ENCODE measurements at regions not wholly inside any gene's neighbourhood (a gene's known extent, or its start where the extent isn't known, plus 50 kb on each side); places are given as distances from the start of the nearest gene placed in this dataset.

DNA sequence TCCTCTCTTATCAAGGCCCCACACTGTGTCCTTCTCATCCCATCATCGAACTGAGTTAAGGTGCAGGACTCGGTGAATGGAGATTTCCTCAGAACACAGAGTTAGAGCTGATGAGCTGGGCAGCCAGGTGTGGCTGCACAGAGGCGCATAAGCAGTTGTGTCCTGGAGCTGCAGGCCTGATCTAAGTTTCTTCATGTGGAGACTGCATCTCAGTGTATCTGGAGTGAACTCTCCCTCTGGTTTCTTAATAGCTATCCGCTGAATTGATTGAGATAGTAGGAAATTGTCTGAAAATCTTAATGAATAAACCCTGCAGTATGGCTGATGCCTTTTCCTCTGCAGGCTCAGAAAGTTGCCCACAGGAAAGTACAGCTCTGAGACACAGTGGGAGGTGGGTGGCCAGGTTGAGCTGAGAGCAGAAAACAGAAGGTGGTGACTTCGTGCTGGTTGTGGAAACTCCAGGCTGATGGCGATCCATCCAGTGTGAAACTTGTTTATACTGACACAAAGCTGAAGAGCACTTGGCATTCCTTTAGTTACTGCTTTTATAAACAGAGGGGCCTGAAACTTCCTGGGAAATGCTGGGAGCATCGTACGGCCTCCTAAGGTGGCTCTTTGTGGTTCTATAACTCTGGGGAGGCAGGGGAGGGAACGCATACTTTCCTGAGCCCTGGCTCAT is 67.4 kb upstream of the F3 start:
- H3K4me1 ChIP-seq (ENCODE audit: control insufficient read depth, insufficient read depth, low read length, poor library complexity, severe bottlenecking) = no peaks in the 10 kb centered on the region
- no peak for DNase-seq
- no peaks in the 10 kb centered on the region for H3K36me3 ChIP-seq (ENCODE audit: control insufficient read depth, insufficient read depth, low read length)
- Mint-ChIP-seq H3K36me3 (no peaks in the 10 kb centered on the region), H3K27me3 (no peaks in the 10 kb centered on the region), H3K9me3 (peaks cover 0 to 5% (median 0%) of the 10 kb centered on the region in 7 donors), H3K4me3 (no peak overlapping the region), H3K27ac (no peak overlapping the region), H3K4me1 (no peaks in the 10 kb centered on the region)
- no peak overlapping the region for H3K27ac ChIP-seq (ENCODE audit: insufficient read depth, low read length, poor library complexity, severe bottlenecking)
- H3K4me3 ChIP-seq (ENCODE audit: low read depth, low read length) = no peak overlapping the region
- no peaks in the 10 kb centered on the region for H3K9me3 ChIP-seq (ENCODE audit: control insufficient read depth in 2 of 2, low read length in 2 of 2)
- H3K27me3 ChIP-seq (ENCODE audit: control insufficient read depth, insufficient read depth, low read length) = no peaks in the 10 kb centered on the region
- no peak for ATAC-seq (ENCODE audit: low read depth in 2 of 2)

GRCh38 chr1:94608142-94608851 is 66.7 kb upstream of the F3 start:
- H3K4me1 ChIP-seq (ENCODE audit: control insufficient read depth, insufficient read depth, low read length, poor library complexity, severe bottlenecking) = no peaks in the 10 kb centered on the region
- H3K4me3 Mint-ChIP-seq = no peak overlapping the region
- H3K9me3 ChIP-seq (ENCODE audit: control insufficient read depth in 2 of 2, low read length in 2 of 2) = no peaks in the 10 kb centered on the region
- H3K36me3 ChIP-seq (ENCODE audit: control insufficient read depth, insufficient read depth, low read length) = no peaks in the 10 kb centered on the region
- no peaks in the 10 kb centered on the region for H3K27me3 Mint-ChIP-seq
- H3K27ac ChIP-seq (ENCODE audit: insufficient read depth, low read length, poor library complexity, severe bottlenecking) = no peak overlapping the region
- H3K4me3 ChIP-seq (ENCODE audit: low read depth, low read length) = no peak overlapping the region
- no peak for DNase-seq
- peaks cover 0 to 5% (median 0%) of the 10 kb centered on the region in 7 donors for H3K9me3 Mint-ChIP-seq
- no peaks in the 10 kb centered on the region for H3K27me3 ChIP-seq (ENCODE audit: control insufficient read depth, insufficient read depth, low read length)
- no peak overlapping the region for H3K27ac Mint-ChIP-seq
- H3K36me3 Mint-ChIP-seq = no peaks in the 10 kb centered on the region
- no peaks in the 10 kb centered on the region for H3K4me1 Mint-ChIP-seq
- no peak for ATAC-seq (ENCODE audit: low read depth in 2 of 2)

- no peak for DNase-seq
- peaks cover 0 to 3% (median 0%) of the 10 kb centered on the region in 7 donors for H3K9me3 Mint-ChIP-seq
- no peak overlapping the region for H3K4me3 Mint-ChIP-seq
- H3K27me3 Mint-ChIP-seq = no peaks in the 10 kb centered on the region
- H3K4me1 ChIP-seq (ENCODE audit: control insufficient read depth, insufficient read depth, low read length, poor library complexity, severe bottlenecking) = no peaks in the 10 kb centered on the region
- H3K4me1 Mint-ChIP-seq = peaks cover 0 to under 1% (median 0%) of the 10 kb centered on the region in 4 donors
- no peaks in the 10 kb centered on the region for H3K9me3 ChIP-seq (ENCODE audit: control insufficient read depth in 2 of 2, low read length in 2 of 2)
- H3K27ac Mint-ChIP-seq = no peak overlapping the region
- H3K4me3 ChIP-seq (ENCODE audit: low read depth, low read length) = no peak overlapping the region
- no peaks in the 10 kb centered on the region for H3K36me3 Mint-ChIP-seq
- no peak overlapping the region for H3K27ac ChIP-seq (ENCODE audit: insufficient read depth, low read length, poor library complexity, severe bottlenecking)
- no peak for ATAC-seq (ENCODE audit: low read depth in 2 of 2)
- no peaks in the 10 kb centered on the region for H3K36me3 ChIP-seq (ENCODE audit: control insufficient read depth, insufficient read depth, low read length)
- no peaks in the 10 kb centered on the region for H3K27me3 ChIP-seq (ENCODE audit: control insufficient read depth, insufficient read depth, low read length)
These were observed 65.8 kb upstream of the F3 start for GRCh38 chr1:94607398-94607797.

GRCh38 chr1:94606471-94606870 is 64.9 kb upstream of the F3 start:
- Histone ChIP-seq H3K9me3 (ENCODE audit: control insufficient read depth in 2 of 2, low read length in 2 of 2) (no peaks in the 10 kb centered on the region), H3K4me1 (ENCODE audit: control insufficient read depth, insufficient read depth, low read length, poor library complexity, severe bottlenecking) (no peaks in the 10 kb centered on the region), H3K27ac (ENCODE audit: insufficient read depth, low read length, poor library complexity, severe bottlenecking) (no peak overlapping the region), H3K36me3 (ENCODE audit: control insufficient read depth, insufficient read depth, low read length) (no peaks in the 10 kb centered on the region), H3K4me3 (ENCODE audit: low read depth, low read length) (no peak overlapping the region), H3K27me3 (ENCODE audit: control insufficient read depth, insufficient read depth, low read length) (no peaks in the 10 kb centered on the region)
- H3K36me3 Mint-ChIP-seq = no peaks in the 10 kb centered on the region
- H3K4me1 Mint-ChIP-seq = peaks cover 0 to 3% (median 0%) of the 10 kb centered on the region in 4 donors
- DNase-seq (no peak), ATAC-seq (ENCODE audit: low read depth in 2 of 2) (no peak)
- H3K9me3 Mint-ChIP-seq = peaks cover 0 to 3% (median 0%) of the 10 kb centered on the region in 7 donors
- H3K27me3 Mint-ChIP-seq = no peaks in the 10 kb centered on the region
- no peak overlapping the region for H3K4me3 Mint-ChIP-seq
- H3K27ac Mint-ChIP-seq = no peak overlapping the region

DNA sequence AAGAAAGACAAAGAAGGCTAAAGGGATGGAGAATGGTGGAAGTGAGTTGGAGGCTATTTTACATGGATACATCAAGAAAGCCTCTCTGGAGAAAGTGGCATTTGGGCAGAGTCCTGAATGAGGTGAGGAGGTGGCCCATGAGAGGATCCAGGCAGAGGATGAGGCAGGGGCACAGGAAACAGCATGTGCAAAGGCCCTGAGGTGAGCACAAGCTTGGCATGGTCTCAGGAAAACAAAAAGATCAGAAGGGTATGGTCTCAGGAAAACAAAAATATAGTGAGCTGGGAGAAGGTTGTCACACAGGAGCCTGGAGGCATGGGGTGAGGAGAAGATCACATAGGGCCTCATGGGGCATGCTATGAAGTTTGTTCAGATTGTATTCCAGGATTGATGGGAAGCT is 62.1 kb upstream of the F3 start:
- peaks cover 0 to 3% (median 0%) of the 10 kb centered on the region in 7 donors for H3K9me3 Mint-ChIP-seq
- no peak overlapping the region for H3K4me3 Mint-ChIP-seq
- ATAC-seq (ENCODE audit: low read depth in 2 of 2) = no peak
- Histone ChIP-seq H3K36me3 (ENCODE audit: control insufficient read depth, insufficient read depth, low read length) (no peaks in the 10 kb centered on the region), H3K27me3 (ENCODE audit: control insufficient read depth, insufficient read depth, low read length) (no peaks in the 10 kb centered on the region), H3K4me3 (ENCODE audit: low read depth, low read length) (no peak overlapping the region), H3K4me1 (ENCODE audit: control insufficient read depth, insufficient read depth, low read length, poor library complexity, severe bottlenecking) (no peaks in the 10 kb centered on the region), H3K27ac (ENCODE audit: insufficient read depth, low read length, poor library complexity, severe bottlenecking) (no peak overlapping the region), H3K9me3 (ENCODE audit: control insufficient read depth in 2 of 2, low read length in 2 of 2) (no peaks in the 10 kb centered on the region)
- H3K27me3 Mint-ChIP-seq = no peaks in the 10 kb centered on the region
- no peaks in the 10 kb centered on the region for H3K36me3 Mint-ChIP-seq
- H3K4me1 Mint-ChIP-seq = peaks cover 0 to 3% (median 0%) of the 10 kb centered on the region in 4 donors
- H3K27ac Mint-ChIP-seq = no peak overlapping the region
- DNase-seq = no peak

GRCh38 chr1:94602802-94603625 is 61.5 kb upstream of the F3 start:
- H3K27ac Mint-ChIP-seq = no peak overlapping the region
- H3K36me3 Mint-ChIP-seq = no peaks in the 10 kb centered on the region
- no peak overlapping the region for H3K4me3 Mint-ChIP-seq
- no peaks in the 10 kb centered on the region for H3K27me3 Mint-ChIP-seq
- Histone ChIP-seq H3K4me3 (ENCODE audit: low read depth, low read length) (no peak overlapping the region), H3K27ac (ENCODE audit: insufficient read depth, low read length, poor library complexity, severe bottlenecking) (no peak overlapping the region), H3K36me3 (ENCODE audit: control insufficient read depth, insufficient read depth, low read length) (no peaks in the 10 kb centered on the region), H3K9me3 (ENCODE audit: control insufficient read depth in 2 of 2, low read length in 2 of 2) (no peaks in the 10 kb centered on the region), H3K27me3 (ENCODE audit: control insufficient read depth, insufficient read depth, low read length) (no peaks in the 10 kb centered on the region), H3K4me1 (ENCODE audit: control insufficient read depth, insufficient read depth, low read length, poor library complexity, severe bottlenecking) (no peaks in the 10 kb centered on the region)
- DNase-seq = no peak
- H3K4me1 Mint-ChIP-seq = peaks cover 0 to 3% (median 0%) of the 10 kb centered on the region in 4 donors
- ATAC-seq (ENCODE audit: low read depth in 2 of 2) = no peak
- H3K9me3 Mint-ChIP-seq = peaks cover 0 to 3% (median 0%) of the 10 kb centered on the region in 7 donors

- Histone ChIP-seq H3K27me3 (ENCODE audit: control insufficient read depth, insufficient read depth, low read length) (no peaks in the 10 kb centered on the region), H3K4me3 (ENCODE audit: low read depth, low read length) (no peak overlapping the region), H3K9me3 (ENCODE audit: control insufficient read depth in 2 of 2, low read length in 2 of 2) (no peaks in the 10 kb centered on the region), H3K36me3 (ENCODE audit: control insufficient read depth, insufficient read depth, low read length) (no peaks in the 10 kb centered on the region), H3K4me1 (ENCODE audit: control insufficient read depth, insufficient read depth, low read length, poor library complexity, severe bottlenecking) (no peaks in the 10 kb centered on the region), H3K27ac (ENCODE audit: insufficient read depth, low read length, poor library complexity, severe bottlenecking) (no peak overlapping the region)
- peak in 1 of 3 donors; percentile 11 for DNase-seq
- H3K36me3 Mint-ChIP-seq = no peaks in the 10 kb centered on the region
- no peaks in the 10 kb centered on the region for H3K27me3 Mint-ChIP-seq
- no peak overlapping the region for H3K4me3 Mint-ChIP-seq
- H3K27ac Mint-ChIP-seq = no peak overlapping the region
- peaks cover 0 to 3% (median 0%) of the 10 kb centered on the region in 4 donors for H3K4me1 Mint-ChIP-seq
- ATAC-seq (ENCODE audit: low read depth in 2 of 2) = no peak
- peaks cover 0 to 3% (median 0%) of the 10 kb centered on the region in 7 donors for H3K9me3 Mint-ChIP-seq
These were observed 60.8 kb upstream of the F3 start for GRCh38 chr1:94602316-94602715.

All from CD4-positive, CD25-positive, alpha-beta regulatory T cell (primary cell).